GM12878 (cell line): ENCODE measurements at regions not wholly inside any gene's neighbourhood (a gene's known extent, or its start where the extent isn't known, plus 50 kb on each side); places are given as distances from the start of the nearest gene placed in this dataset.

Source experiments
- ATAC-seq: fragments of 200-7000 bp; cut with Tn5 transposase; 3 replicates; pipeline ENCODE4 v1.9.1; 2020; ENCODE audit warnings: mild to moderate bottlenecking, moderate library complexity
- BruUV-seq: library from RNA; stranded (reverse); fragments of 400-500 nt; replicated peaks from 2 replicates; lab custom pipeline; 2021; lab: Mats Ljungman, UMichigan
- CTCF ChIA-PET: fragments of 300-600 bp; sonication (Branson Sonifier 250); formaldehyde crosslinking; extraction: SDS; loops from one replicate; lab custom pipeline; 2021; ENCODE audit warnings: inconsistent platforms; lab: Yijun Ruan, JAX
- POLR2A ChIA-PET: fragments of 350-600 bp; formaldehyde crosslinking; extraction: SDS; loops from one replicate; lab custom pipeline; 2021; ENCODE audit warnings: inconsistent platforms; lab: Charles Lee
- RAD21 ChIA-PET: fragments of 300-600 bp; sonication (Branson Sonifier 250); formaldehyde crosslinking; loops from one replicate; lab custom pipeline; 2023; ENCODE audit warnings: antibody characterized with exemption; ENCODE audit not compliant: unreplicated experiment; lab: Charles Lee
- SMC1A ChIA-PET: fragments of 300-600 bp; sonication (Branson Sonifier 250); formaldehyde crosslinking; loops from one replicate; lab custom pipeline; 2023; ENCODE audit not compliant: unreplicated experiment, uncharacterized antibody; lab: Charles Lee
- DNase-seq: peaks from one replicate; pipeline ENCODE4 v3.0.0-alpha.2; 2011; ENCODE audit warnings: low read depth, low spot score
- FAIRE-seq: peaks from 3 replicates; lab custom pipeline; 2011; peaks lifted over from hg19 to GRCh38; lab: Jason Lieb, UNC
- H2AFZ ChIP-seq: 2 replicates; pipeline ENCODE4 v1.6.0; 2011; ENCODE audit warnings: low read depth, low read length, control low read depth; ENCODE audit not compliant: control insufficient read depth
- H3K27ac ChIP-seq: 2 replicates; pipeline ENCODE4 v1.5.1; 2011; ENCODE audit warnings: control low read depth; ENCODE audit not compliant: control insufficient read depth, insufficient read depth
- H3K27me3 ChIP-seq, 2 experiments: replicated peaks in 1 of 2; 2 replicates each; pipeline versions ENCODE4 v1.6.0 to v1.6.1; 2011; ENCODE audit warnings: low read length in 1 of 2; ENCODE audit not compliant: control insufficient read depth in 2 of 2, insufficient read depth in 2 of 2
- H3K36me3 ChIP-seq, 2 experiments: 2 replicates each; pipeline ENCODE4 v1.5.1; 2011; ENCODE audit warnings: low read length in 1 of 2; ENCODE audit not compliant: control insufficient read depth in 2 of 2, insufficient read depth in 2 of 2
- H3K4me1 ChIP-seq: 2 replicates; pipeline ENCODE4 v1.6.1; 2011; ENCODE audit warnings: mild to moderate bottlenecking, low read length, moderate library complexity, mixed read lengths; ENCODE audit not compliant: control insufficient read depth, insufficient read depth
- H3K4me2 ChIP-seq: 2 replicates; pipeline ENCODE4 v1.6.0; 2011; ENCODE audit warnings: control low read depth; ENCODE audit not compliant: control insufficient read depth, insufficient read depth
- H3K4me3 ChIP-seq: fragments of 200-600 bp; sonication (generic); 2 replicates; pipeline ENCODE4 v1.5.1; 2016
- H3K79me2 ChIP-seq: 2 replicates; pipeline ENCODE4 v1.6.0; 2011; ENCODE audit warnings: low read length; ENCODE audit not compliant: control insufficient read depth, insufficient read depth
- H3K9ac ChIP-seq: 2 replicates; pipeline ENCODE4 v1.8.0; 2011; ENCODE audit warnings: low read length, control low read depth, mixed read lengths; ENCODE audit not compliant: control insufficient read depth, insufficient read depth
- H3K9me3 ChIP-seq: replicated peaks from 3 replicates; pipeline ENCODE4 v1.5.1; 2011; ENCODE audit warnings: mild to moderate bottlenecking, low read length; ENCODE audit not compliant: control insufficient read depth, insufficient read depth
- H4K20me1 ChIP-seq: 2 replicates; pipeline ENCODE4 v1.6.0; 2011; ENCODE audit not compliant: control insufficient read depth, insufficient read depth
- ATF2 ChIP-seq: IDR thresholded peaks from 2 replicates; pipeline ENCODE4 v1.6.1; 2012; ENCODE audit warnings: low read length, inconsistent platforms
- ATF7 ChIP-seq: fragments of 450-650 bp; IDR thresholded peaks from 2 replicates; pipeline ENCODE4 v1.6.1; 2016; ENCODE audit warnings: low read depth, mild to moderate bottlenecking
- BCL3 ChIP-seq: IDR thresholded peaks from 2 replicates; pipeline ENCODE4 v1.6.1; 2011; ENCODE audit warnings: borderline replicate concordance, low read depth, mild to moderate bottlenecking, moderate library complexity, low read length; ENCODE audit not compliant: insufficient read depth, poor library complexity, severe bottlenecking
- CEBPB ChIP-seq, 2 experiments: fragments of 150-350 bp in 1 of 2; IDR thresholded peaks; 2 replicates each; pipeline ENCODE4 v1.6.1; 2012 to 2014; ENCODE audit warnings: low read depth in 2 of 2, low read length in 2 of 2, borderline replicate concordance in 1 of 2, inconsistent platforms in 1 of 2
- CHD1 ChIP-seq: IDR thresholded peaks from 2 replicates; pipeline ENCODE4 v1.6.1; 2012; ENCODE audit warnings: low read depth, low read length, improper control_type of control experiment
- FOXK2 ChIP-seq: fragments of 450-650 bp; IDR thresholded peaks from 2 replicates; pipeline ENCODE4 v1.6.1; 2017; ENCODE audit warnings: mild to moderate bottlenecking, moderate library complexity
- HCFC1 ChIP-seq: fragments of 150-350 bp; IDR thresholded peaks from 2 replicates; pipeline ENCODE4 v1.6.1; 2014; ENCODE audit warnings: low read length
- HSF1 ChIP-seq: fragments of 150-350 bp; IDR thresholded peaks from 2 replicates; pipeline ENCODE4 v1.6.1; 2014; ENCODE audit warnings: mild to moderate bottlenecking, low read depth, low read length
- IKZF1 ChIP-seq: fragments of 450-650 bp; conservative IDR thresholded peaks from 2 replicates; pipeline ENCODE4 v1.6.1; 2017; ENCODE audit warnings: antibody characterized with exemption, mild to moderate bottlenecking
- IRF4 ChIP-seq: IDR thresholded peaks from 2 replicates; pipeline ENCODE4 v1.6.1; 2011; ENCODE audit warnings: low read depth, low read length
- JUNB ChIP-seq: IDR thresholded peaks from 2 replicates; pipeline ENCODE4 v1.6.1; 2016; ENCODE audit warnings: antibody characterized with exemption, mild to moderate bottlenecking
- MTA3 ChIP-seq: IDR thresholded peaks from 2 replicates; pipeline ENCODE4 v1.6.1; 2012; ENCODE audit warnings: low read length, inconsistent platforms, borderline replicate concordance
- POU2F2 ChIP-seq: IDR thresholded peaks from 3 replicates; pipeline ENCODE4 v1.6.1; 2011; ENCODE audit warnings: low read depth, mild to moderate bottlenecking, low read length, borderline replicate concordance
- RBBP5 ChIP-seq: fragments of 200-600 bp; sonication (generic); conservative IDR thresholded peaks from 2 replicates; pipeline ENCODE4 v1.6.1; 2016
- TAF1 ChIP-seq: IDR thresholded peaks from 2 replicates; pipeline ENCODE4 v1.6.1; 2011; ENCODE audit warnings: mild to moderate bottlenecking, low read depth, low read length, borderline replicate concordance
- TCF12 ChIP-seq: IDR thresholded peaks from 2 replicates; pipeline ENCODE4 v1.6.1; 2011; ENCODE audit warnings: low read depth, mild to moderate bottlenecking, low read length
- TCF3 ChIP-seq: IDR thresholded peaks from 2 replicates; pipeline ENCODE4 v1.6.1; 2012; ENCODE audit warnings: low read depth, mild to moderate bottlenecking, low read length, borderline replicate concordance; ENCODE audit not compliant: insufficient read depth
- ZNF592 ChIP-seq: fragments of 450-650 bp; IDR thresholded peaks from 2 replicates; pipeline ENCODE4 v1.6.1; 2017; ENCODE audit warnings: mild to moderate bottlenecking, moderate library complexity
- WGBS: methylation state at CpG from one replicate; pipeline ENCODE4 v1.1.6; 2016; ENCODE audit warnings: low lambda C conversion rate; ENCODE audit not compliant: insufficient replicate concordance, insufficient coverage; ENCODE audit errors: missing lambda C conversion rate; 5-methylcytosine and 5-hydroxymethylcytosine counted together
- in situ Hi-C: fragments of 300-500 bp; cut with MboI; formaldehyde crosslinking; loops from 9 replicates; pipeline ENCODE4 v1.14.3; 2018; ENCODE audit warnings: mixed read lengths
- intact Hi-C: fragments of 100-400 bp; cut with micrococcal nuclease; formaldehyde crosslinking; loops from one replicate; pipeline ENCODE4 v1.14.2; 2022; ENCODE audit not compliant: unreplicated experiment

DNA sequence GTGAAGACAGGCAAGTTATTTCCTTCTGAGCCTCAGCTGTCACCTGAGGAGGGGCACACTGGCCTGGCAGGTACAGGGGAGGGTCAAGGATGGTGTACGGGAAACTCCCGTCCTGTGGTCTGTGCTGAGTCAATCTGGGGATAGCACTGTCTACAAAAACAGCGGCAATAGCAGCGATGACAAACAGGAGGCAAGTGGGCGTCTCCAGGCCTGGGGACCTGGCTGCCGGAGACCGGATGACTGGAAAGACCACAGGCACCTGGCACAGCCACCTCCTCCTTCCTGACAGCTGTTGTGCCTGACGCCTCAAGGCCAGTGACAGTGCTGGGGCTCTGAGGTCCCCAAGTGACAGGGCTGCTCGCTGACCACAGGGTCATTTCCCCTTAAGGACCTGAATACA is 202.1 kb upstream of the HS6ST1 start:
- peak; percentile 56 for FAIRE-seq
- Histone ChIP-seq H3K4me3 (no peak overlapping the region), H3K4me1 (peaks cover 11% of the 10 kb centered on the region), H3K4me2 (0 out of 2 replicates have a peak overlapping the region, but pooled peaks have one; percentile 25), H3K36me3 (no peaks in the 10 kb centered on the region), H4K20me1 (no peaks in the 10 kb centered on the region), H3K79me2 (no peaks in the 10 kb centered on the region), H2AFZ (no peak overlapping the region), H3K27me3 (0 out of 4 replicates have a peak, but pooled peaks cover 0 to 3% of the 10 kb centered on the region in 2 experiments), H3K27ac (no peak overlapping the region), H3K9ac (no peak overlapping the region), H3K9me3 (no peaks in the 10 kb centered on the region; the same call in 2 of the 3 replicates)
- RAD21 ChIA-PET, result no interaction called here
- DNase-seq, result peak; percentile 49
- WGBS, result 6% methylated on average over 9 of the region's 9 CpGs
- in situ Hi-C loops (no loop called here), intact Hi-C loops (no loop called here)
- SMC1A ChIA-PET, result no interaction called here
- ATAC-seq, result peak; percentile 95
- CTCF ChIA-PET, result no interaction called here
- POLR2A ChIA-PET, result no interaction called here
- BruUV-seq, result no TSS peak
- TF ChIP-seq ZNF592 (no peak), ATF7 (no peak), HSF1 (no peak), CHD1 (no peak), CEBPB (IDR thresholded peaks at IDR 0.05; ENCODE audit: borderline replicate concordance in 1 of 2, low read depth in 2 of 2, low read length in 2 of 2) (no peak), JUNB (peak; percentile 42; the same call in 1 of the 2 replicates), BCL3 (no peak), TCF12 (peak; percentile 97), IKZF1 (peak; percentile 90), TCF3 (peak; percentile 92), RBBP5 (no peak), IRF4 (peak; percentile 74), TAF1 (no peak), POU2F2 (no peak), HCFC1 (no peak), ATF2 (no peak), FOXK2 (no peak), MTA3 (no peak)
